ENCODE measurements at regions not wholly inside any gene's neighbourhood (a gene's known extent, or its start where the extent isn't known, plus 50 kb on each side); places are given as distances from the start of the nearest gene placed in this dataset.
"Not testable (repeated sequence)": the region's sequence is repeated elsewhere in the genome, so short reads cannot be mapped to it uniquely, and the experiment has no call there.

DNA sequence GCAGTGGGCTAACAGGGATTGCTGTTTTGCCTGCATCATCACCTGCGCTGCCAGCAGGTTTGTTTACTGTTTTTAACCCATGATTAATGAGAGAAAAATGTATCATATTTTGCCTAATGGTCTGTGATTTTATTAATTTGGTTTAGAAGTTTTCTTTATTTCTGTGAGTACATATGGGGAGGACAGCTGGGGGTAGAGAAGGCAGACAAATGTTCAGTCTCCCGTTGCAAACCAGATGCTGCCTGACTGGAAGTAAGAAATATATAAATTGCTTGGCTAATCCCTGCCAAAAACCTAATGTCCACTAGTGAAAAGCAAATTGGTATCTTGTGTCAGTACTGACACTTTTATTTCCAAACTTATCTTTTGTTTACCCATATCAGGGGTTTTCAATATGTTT, 1766.1 kb upstream of the C9orf72 start:
- CTCF ChIA-PET: no interaction called here
- POLR2A ChIA-PET: no interaction called here

DNA sequence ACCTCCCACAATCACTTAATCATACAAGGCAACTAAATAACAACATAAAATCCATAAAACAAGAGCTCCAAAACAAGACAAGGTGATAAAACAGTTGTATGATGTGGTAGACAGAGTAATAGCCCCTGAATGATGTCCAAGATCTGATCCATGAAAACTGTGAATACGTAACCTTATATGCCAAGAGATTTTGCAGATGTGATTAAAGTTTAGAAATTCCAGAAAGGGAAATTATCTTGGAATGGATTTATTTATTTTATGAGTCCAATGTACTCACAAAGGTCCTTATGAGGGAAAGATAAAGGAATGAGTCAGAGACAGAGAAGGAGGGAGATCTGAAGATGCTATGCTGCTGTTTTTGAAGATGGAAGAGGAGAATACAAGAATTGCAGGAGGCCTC, 1775.7 kb upstream of the C9orf72 start:
- ChIA-PET POLR2A (no interaction called here), CTCF (no interaction called here)

DNA sequence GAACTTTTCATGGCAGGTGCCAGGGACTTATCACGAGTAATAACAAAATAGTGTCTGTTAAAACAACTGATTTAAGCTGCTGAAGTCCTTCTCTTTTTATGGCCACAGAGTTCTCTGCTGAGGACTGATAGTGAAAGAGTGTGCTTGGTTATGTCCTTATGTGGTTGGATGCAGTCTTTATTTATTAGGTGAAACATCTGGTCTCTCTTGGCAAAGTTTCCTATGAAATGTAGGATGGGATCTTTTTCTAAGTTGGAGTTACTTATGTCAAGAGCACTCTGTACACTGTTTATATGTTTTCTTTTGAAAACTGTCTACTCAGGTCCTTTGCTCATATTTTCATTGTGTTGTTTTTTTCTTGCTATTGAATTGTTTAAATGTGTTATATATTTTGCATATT, 1816.1 kb upstream of the C9orf72 start:
- CTCF ChIA-PET: no interaction called here
- POLR2A ChIA-PET: no interaction called here

DNA sequence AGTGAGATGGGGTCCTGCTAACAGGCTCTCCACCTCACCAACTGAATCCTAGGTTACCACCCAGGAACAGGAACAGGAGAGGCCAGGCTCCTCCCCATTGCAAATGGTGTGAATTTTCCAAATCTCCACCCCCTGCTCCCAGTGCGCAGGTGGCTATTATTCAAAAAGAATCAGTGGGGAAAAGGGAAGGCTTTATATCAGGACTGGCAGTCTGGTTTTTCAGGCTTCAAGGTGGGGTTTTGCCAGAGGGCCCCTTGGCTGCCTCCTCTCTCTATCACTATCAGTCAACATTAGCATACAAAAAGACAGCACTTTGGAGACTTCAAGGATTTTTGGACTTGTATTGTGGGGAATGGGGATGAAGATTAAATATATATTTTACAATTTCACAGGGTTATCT, 1817.6 kb upstream of the C9orf72 start:
- CTCF ChIA-PET: no interaction called here
- POLR2A ChIA-PET: no interaction called here

DNA sequence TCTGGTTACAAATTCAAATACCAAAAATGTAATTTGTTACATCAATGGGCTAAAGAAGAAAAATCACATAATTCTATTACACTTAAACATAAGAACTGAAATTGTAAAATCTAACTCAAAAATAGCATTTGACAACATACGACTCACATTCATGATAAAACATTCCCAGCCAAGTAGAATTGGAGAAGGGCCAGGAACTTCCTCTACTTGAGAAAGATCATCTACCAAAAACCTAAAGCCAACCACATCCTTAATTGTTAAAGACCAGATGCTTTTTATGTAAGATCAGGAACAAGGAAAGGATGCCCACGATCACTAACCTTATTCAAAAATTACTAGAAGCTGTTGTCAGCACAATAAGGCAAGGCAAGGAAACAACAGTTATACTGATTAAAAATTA, 1819.8 kb upstream of the C9orf72 start:
- CTCF ChIA-PET: no interaction called here
- POLR2A ChIA-PET: no interaction called here

DNA sequence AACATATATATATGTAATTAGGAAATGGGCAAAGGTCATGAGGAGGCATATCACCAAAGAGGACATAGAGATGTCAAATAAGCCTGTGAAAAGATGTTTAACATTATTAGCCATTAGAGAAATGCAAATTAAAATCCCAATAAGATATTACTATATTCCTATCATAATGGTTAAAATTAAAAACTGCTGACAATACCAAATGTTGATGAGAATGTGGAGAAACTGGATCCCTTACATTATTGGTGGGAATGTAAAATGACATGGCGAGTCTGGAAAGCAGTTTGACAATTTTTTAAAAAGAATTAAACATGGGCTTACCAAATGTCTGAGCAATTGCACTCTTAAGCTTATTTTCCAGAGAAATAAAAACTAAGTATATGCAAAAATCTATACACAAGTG, 1821.6 kb upstream of the C9orf72 start:
- ChIA-PET POLR2A (no interaction called here), CTCF (no interaction called here)

DNA sequence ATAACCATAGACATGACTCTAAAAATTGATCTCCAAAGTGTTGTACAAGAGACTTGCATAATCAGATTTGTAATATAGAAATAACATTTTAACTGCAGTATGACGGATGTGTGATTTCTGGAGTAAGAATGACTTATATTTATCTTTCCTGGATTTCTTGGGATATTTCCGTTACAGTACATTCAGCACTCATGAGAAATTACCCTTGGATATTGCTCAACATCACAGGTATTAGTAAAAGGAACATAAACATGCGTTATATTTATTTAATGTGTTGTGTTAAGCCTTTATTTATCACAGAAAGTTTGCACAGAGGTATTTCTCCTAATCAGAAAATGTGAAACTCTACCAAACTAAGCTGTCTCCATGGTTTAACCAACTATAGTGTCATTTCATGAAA, 1823.9 kb upstream of the C9orf72 start:
- POLR2A ChIA-PET: no interaction called here
- CTCF ChIA-PET: no interaction called here

DNA sequence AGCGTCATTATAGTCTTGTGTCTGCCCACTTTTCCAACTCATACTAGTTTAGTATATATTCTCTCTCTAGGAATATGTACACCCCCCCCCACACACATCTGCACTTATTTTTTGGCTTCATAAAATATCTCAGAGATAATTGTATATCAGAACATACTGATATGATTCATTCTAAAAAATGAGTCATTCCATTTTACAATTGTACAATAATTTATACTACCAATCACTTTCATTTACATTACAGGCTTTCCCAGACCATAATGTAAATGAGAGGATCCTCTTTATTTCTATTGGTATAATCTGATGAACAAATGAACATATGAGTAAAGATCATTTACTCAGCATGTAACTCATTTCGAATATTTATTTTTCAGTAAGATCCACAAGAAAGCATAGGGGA, 1842.9 kb upstream of the C9orf72 start:
- ChIA-PET POLR2A (no interaction called here), CTCF (no interaction called here)

DNA sequence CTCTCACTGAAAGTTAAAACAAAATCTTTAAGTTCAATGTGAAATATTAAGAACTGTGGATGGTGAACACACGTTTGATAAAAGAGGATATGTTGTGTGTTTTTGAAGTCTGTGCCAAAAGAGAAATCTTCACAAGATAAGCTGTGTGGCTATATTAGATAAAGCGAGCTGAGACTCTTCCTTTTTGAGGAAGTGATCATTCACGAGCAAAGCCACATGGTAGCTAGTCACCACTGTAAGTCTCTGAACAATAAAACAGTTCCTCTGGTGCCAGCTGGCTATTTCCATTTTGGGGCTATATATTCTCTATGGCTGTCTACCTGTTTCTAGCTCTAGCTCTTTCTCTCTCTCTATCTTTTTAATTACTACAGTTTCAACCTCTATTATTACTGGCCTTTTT, 1849.2 kb upstream of the C9orf72 start:
- ChIA-PET POLR2A (no interaction called here), CTCF (no interaction called here)

DNA sequence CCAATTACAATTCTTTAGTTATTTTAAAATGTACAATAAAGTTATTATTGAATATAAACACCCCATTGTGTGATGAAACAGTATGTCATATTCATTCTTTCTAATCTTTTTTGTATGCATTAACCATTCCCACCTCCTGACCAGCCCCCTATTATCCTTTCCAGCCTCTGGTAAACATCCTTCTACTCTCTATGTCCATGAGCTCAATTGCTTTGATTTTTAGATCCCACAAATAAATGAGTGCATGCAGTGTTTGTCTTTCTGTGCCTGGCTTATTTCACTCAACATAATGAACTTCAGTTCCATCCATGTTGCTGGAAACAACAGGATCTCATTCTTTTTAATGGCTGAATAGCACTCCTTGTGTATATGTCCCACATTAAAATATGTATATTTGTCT, 1858.9 kb upstream of the C9orf72 start:
- ChIA-PET CTCF (no interaction called here), POLR2A (no interaction called here)

DNA sequence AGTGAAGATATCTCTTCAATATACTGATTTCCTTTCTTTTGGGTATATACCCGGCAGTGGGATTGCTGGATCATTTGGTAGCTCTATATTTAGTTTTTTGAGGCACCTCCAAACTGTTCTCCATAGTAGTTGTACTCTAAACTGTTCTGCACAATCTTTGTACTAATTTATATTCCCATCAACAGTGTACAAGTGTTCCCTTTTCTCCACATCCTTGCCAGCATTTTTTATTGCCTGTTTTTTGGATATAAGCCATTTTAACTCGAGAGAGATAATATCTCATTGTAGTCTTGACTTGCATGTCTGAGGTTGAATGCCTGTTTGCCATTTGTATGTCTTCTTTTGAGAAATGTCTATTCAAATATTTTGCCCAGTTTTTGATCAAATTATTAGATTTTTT, 1859.4 kb upstream of the C9orf72 start:
- CTCF ChIA-PET, POLR2A ChIA-PET: not testable (repeated sequence)

DNA sequence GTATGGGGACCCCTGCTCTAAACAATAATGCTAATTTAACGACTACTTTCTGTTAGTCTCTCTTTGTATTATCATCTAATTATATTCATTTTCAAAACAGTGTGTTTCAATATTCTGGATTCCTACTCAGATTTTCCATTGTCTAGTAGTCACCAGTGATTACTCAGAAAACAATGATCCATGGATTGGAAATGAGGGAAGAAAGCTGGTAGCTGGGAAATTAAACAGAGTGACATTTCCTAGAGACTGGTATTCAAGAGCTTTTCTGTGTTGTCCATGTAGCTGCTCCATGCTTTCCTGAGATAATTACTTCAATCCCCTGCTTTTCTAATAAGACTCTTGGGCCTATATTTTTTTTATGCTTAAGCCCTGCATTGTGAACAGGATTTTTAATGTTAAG, 1862.1 kb upstream of the C9orf72 start:
- ChIA-PET POLR2A (no interaction called here), CTCF (no interaction called here)

DNA sequence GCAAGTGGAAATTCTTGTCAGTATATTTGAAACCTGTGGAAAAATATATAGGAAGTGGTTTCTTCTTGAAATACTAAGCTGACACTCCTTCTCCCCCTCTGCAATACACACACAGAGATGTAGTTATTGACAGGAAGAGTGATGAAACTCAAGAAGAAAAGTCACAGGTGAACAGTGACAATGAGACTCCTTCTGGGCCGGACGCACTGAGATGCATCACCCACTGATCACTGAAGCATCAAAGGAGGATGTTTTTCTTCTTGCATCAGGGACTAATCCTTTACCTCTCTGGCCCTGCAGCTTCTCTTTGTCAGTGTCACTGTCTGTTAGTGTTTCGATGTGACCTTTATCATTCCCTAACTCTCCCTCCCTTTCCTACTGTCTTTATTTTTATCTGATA, 1864.2 kb upstream of the C9orf72 start:
- ChIA-PET CTCF (no interaction called here), POLR2A (no interaction called here)

DNA sequence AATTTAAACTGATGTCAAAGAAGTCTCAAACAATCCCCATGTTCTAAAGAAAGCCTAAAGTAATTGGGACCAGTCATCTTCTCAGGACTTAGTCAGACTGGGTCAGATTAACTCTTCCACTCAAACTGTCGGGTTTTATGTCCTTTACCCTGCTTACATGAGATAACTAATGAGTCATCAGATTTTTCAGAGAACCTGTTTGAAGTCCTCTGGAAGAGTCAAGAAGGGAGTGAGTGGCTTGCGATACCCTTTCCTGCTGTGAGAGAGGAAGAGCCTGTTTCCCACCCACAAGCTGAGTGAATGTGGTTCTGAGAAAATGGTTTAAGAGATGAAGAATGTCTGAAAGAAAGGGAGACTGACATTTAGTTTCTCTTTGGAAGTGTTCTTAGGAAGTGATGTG, 1866.7 kb upstream of the C9orf72 start:
- CTCF ChIA-PET: no interaction called here
- POLR2A ChIA-PET: no interaction called here

DNA sequence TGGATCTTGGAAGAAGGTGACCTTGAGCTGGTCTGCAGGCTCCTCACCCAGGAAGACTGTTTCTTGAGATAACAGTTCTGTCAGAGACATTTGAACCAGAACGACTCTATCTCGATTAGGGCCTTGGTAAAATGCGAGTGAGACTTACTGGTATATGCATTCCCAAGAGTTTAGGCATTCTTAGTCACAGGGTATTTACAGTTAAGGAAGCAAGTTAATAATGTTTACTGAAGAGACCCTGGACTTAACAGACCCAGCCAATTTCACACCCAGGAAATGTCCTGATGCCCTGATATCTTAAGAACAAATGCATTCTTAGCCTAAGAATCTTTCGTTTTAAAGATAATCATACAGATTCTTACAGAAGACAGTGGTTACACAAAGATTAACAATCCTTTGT, 1867.2 kb upstream of the C9orf72 start:
- ChIA-PET POLR2A (no interaction called here), CTCF (no interaction called here)

DNA sequence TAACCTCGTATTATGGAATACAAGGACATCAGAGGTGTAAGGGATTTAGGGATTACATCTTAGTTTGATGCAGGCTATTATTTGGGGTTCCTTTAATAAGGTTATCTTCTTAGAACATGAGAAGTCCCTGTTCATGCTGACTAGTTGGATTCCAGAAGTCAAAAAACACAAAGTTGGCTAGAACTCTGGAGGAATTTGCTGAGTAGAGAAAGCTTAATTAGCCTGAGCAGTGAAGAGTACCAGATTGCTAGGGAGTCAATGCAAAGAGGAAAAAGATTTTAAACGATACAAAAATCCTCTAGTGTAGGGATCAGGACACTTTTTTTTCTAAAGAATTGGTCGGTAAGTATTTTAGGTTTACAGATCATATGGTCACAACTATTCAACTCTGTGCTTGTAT, 1872.5 kb upstream of the C9orf72 start:
- ChIA-PET CTCF (no interaction called here), POLR2A (no interaction called here)

DNA sequence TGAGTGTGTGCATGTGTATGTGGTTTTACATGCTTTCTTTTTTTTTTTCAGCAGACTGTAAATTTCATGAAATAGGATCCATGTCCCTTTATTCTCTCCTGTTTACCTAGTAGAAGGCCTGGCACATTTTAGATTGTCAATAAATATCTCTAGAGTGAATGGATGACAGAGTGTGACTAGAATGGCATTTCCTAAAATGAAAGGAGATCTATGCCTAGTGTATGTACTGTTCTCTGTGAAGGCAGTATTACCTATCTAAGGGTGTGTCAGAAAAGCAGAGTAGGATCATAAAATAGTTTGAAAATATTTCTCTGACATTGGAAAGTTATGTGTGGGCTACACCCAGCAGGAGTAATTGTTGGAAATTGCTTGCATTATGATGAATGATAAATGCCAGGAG, 1876.0 kb upstream of the C9orf72 start:
- CTCF ChIA-PET: no interaction called here
- POLR2A ChIA-PET: no interaction called here

DNA sequence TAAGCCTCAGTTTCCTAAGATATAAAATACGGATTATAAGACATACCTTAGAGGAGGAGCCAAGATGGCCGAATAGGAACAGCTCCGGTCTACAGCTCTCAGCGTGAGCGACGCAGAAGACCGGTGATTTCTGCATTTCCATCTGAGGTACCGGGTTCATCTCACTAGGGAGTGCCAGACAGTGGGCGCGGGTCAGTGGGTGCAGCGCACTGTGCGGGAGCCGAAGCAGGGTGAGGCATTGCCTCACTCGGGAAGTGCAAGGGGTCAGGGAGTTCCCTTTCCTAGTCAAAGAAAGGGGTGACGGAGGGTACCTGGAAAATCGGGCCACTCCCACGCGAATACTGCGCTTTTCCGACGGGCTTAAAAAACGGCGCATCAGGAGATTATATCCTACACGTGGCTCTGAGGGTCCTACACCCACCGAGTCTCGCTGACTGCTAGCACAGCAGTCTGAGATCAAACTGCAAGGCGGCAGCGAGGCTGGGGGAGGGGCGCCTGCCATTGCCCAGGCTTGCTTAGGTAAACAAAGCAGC, 1877.1 kb upstream of the C9orf72 start:
- POLR2A ChIA-PET, CTCF ChIA-PET: not testable (repeated sequence)

DNA sequence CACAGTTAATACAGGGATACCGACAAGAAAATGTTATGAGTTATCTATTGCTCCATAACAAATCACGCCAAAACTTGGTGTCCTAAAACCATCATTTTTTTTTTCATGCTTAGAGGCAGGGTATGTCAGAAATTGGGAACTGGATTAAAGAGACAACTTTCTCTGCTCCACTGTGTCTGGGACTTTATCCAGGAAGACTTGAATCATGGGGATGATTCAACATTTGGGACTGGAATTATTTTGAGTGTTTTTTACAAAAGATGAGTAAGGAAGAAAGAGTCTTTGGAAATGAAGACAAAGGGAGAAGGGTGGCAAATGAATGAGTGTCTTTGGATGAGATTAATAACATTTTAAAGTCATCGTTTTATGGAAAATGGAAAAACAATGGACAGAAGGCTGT, 1883.7 kb upstream of the C9orf72 start:
- CTCF ChIA-PET: no interaction called here
- POLR2A ChIA-PET: no interaction called here

DNA sequence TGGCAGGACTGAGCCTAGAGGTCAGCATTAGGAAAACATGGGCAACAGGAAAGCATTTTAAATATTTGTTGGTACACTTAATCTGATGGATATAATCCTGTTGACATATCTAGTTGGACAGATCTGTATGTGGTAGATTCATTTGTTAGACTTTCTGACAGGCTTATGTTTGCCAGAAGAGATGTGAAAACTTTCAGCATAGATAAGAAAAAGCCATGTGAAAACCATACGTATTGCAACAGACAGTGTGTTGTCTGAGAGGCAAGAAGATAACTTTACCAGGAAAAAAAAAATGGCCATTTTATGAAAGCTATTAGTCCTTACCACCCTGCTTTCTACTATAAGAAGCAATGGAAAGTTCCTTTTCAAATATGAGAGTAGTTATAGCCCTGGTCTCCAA, 1902.2 kb upstream of the C9orf72 start:
- POLR2A ChIA-PET: no interaction called here
- CTCF ChIA-PET: no interaction called here

DNA sequence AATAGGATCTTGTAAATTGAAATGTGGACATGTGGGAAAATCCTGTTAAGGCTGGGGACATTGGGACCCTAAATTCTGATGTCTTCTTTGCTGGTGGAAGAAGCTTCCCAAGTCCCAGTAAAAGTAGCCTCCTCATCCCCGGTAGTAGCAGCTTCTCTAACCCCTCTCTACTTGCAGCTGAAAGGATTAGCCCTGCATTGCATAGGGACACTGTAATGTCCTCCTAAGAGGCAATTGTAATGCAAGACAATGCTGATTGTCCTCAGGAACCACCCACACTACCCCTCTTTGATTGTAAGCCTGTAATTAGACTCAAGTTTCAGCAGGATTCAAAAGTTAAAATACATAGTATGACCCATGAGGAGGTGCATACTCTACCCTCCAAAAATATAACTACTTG, 1938.4 kb upstream of the C9orf72 start:
- CTCF ChIA-PET: no interaction called here

DNA sequence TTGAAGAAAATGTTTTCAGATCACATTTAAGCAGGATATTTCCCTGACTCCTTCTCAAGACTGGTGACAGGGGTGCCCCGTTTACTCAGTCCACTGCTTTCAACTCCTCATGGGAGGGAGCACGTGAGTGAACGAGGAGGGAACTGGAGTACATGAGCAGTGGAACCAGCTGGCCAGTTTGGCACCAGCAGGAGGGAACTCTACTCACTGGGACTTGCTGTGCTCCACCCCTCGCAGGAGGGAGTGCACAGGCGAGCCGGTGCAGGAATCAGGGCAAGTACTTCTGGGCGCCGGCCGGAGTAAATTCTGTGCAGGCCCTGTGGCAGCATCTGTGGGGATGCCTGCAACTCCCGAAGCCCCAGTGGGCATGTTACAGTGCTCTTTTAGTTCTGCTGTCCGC, 1941.1 kb upstream of the C9orf72 start:
- ChIA-PET POLR2A (no interaction called here), CTCF (no interaction called here)

More for the DNA sequence above, 1938.4 kb upstream of the C9orf72 start:
- POLR2A ChIA-PET: no interaction called here

DNA sequence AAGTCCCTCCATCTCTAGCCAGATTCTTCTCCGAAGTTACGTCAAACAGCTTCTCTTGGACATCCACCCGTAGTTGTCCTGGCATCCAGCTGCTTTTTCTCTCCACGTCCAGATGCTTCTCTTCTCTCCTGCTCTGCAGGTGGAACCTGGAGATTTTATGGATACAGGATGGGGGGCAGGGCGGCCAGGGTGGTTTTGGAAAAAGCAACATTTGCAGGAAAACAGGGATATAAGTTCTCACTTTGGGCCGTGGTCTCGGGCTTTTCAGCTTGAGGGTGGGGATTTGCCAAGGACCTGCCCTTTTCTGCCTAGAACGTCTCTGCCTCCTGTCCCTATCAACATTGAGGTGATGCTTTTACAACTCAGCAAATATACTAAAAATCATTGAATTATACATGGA, 1941.6 kb upstream of the C9orf72 start:
- CTCF ChIA-PET: no interaction called here

More for the DNA sequence above, 1941.6 kb upstream of the C9orf72 start:
- POLR2A ChIA-PET: no interaction called here
